Neural crest cell (in vitro differentiated cells): ENCODE measurements at regions not wholly inside any gene's neighbourhood (a gene's known extent, or its start where the extent isn't known, plus 50 kb on each side); places are given as distances from the start of the nearest gene placed in this dataset.

ENCODE experiments used
- DNase-seq: peaks from one replicate; pipeline ENCODE4 v3.0.0; 2021; ENCODE audit warnings: low read depth, mixed read lengths, low spot score
- H3K27ac Mint-ChIP-seq: one replicate; pipeline ENCODE4 v1.8.0; 2021; ENCODE audit warnings: mild to moderate bottlenecking, mixed read lengths; ENCODE audit not compliant: unreplicated experiment
- H3K27me3 Mint-ChIP-seq: 2 replicates; pipeline ENCODE4 v1.8.0; 2021; ENCODE audit warnings: low read depth, mild to moderate bottlenecking, mixed read lengths
- H3K36me3 Mint-ChIP-seq: 2 replicates; pipeline ENCODE4 v1.8.0; 2021; ENCODE audit warnings: low read depth, mild to moderate bottlenecking, mixed read lengths
- H3K4me1 Mint-ChIP-seq: 2 replicates; pipeline ENCODE4 v1.8.0; 2021; ENCODE audit warnings: mixed read lengths
- H3K4me3 Mint-ChIP-seq: one replicate; pipeline ENCODE4 v1.8.0; 2021; ENCODE audit warnings: mild to moderate bottlenecking, mixed read lengths
- H3K9me3 Mint-ChIP-seq: 2 replicates; pipeline ENCODE4 v1.8.0; 2021; ENCODE audit warnings: mixed read lengths
- TF ChIP-seq, protein P1 (sequence below): fragments of 200-600 bp; sonication (generic); conservative IDR thresholded peaks from 2 replicates; pipeline ENCODE4 v1.5.0; 2021; ENCODE audit warnings: antibody characterized with exemption, mild to moderate bottlenecking

DNA sequence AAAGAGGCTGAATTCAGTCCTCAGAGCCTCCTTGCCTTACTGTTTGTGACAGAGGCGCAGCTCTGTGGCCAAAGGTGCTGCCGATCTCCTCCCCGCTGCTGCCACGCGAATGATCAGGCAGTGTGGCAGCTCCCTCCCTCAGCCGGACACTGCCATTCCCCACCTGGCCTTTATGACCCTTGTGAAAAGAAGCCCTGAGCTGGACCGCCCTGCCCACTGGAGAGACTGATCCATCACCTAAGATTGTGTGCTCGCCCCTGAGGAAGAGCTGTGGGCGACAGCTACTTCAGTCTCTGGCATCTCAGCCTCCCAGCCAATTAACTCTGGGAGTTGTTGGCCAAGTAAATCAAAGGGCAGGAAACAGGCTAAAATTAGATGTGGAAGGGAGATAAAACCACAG is 90.9 kb downstream of the CARTPT start:
- no peak for DNase-seq
- TF ChIP-seq, protein P1, sequence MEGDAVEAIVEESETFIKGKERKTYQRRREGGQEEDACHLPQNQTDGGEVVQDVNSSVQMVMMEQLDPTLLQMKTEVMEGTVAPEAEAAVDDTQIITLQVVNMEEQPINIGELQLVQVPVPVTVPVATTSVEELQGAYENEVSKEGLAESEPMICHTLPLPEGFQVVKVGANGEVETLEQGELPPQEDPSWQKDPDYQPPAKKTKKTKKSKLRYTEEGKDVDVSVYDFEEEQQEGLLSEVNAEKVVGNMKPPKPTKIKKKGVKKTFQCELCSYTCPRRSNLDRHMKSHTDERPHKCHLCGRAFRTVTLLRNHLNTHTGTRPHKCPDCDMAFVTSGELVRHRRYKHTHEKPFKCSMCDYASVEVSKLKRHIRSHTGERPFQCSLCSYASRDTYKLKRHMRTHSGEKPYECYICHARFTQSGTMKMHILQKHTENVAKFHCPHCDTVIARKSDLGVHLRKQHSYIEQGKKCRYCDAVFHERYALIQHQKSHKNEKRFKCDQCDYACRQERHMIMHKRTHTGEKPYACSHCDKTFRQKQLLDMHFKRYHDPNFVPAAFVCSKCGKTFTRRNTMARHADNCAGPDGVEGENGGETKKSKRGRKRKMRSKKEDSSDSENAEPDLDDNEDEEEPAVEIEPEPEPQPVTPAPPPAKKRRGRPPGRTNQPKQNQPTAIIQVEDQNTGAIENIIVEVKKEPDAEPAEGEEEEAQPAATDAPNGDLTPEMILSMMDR, result no peak
- H3K9me3 Mint-ChIP-seq, result no peaks in the 10 kb centered on the region
- H3K36me3 Mint-ChIP-seq, result no peaks in the 10 kb centered on the region
- peaks cover 51% of the 10 kb centered on the region for H3K4me1 Mint-ChIP-seq
- H3K27me3 Mint-ChIP-seq, result no peaks in the 10 kb centered on the region
- peak overlapping the region; percentile 76 for H3K27ac Mint-ChIP-seq
- no peak overlapping the region for H3K4me3 Mint-ChIP-seq

GRCh38 chr5:71810471-71811195 is 91.6 kb downstream of the CARTPT start:
- H3K9me3 Mint-ChIP-seq, result no peaks in the 10 kb centered on the region
- H3K4me1 Mint-ChIP-seq, result peaks cover 51% of the 10 kb centered on the region
- peak overlapping the region; percentile 76 for H3K27ac Mint-ChIP-seq
- TF ChIP-seq, protein P1, result no peak
- peak overlapping the region; percentile 21 for H3K4me3 Mint-ChIP-seq
- H3K36me3 Mint-ChIP-seq, result no peaks in the 10 kb centered on the region
- no peak for DNase-seq
- no peaks in the 10 kb centered on the region for H3K27me3 Mint-ChIP-seq

- no peak for DNase-seq
- Mint-ChIP-seq H3K27ac (peak overlapping the region; percentile 7), H3K4me3 (no peak overlapping the region), H3K27me3 (no peaks in the 10 kb centered on the region), H3K9me3 (no peaks in the 10 kb centered on the region), H3K4me1 (peaks cover 51% of the 10 kb centered on the region), H3K36me3 (no peaks in the 10 kb centered on the region)
- TF ChIP-seq, protein P1, result no peak
Measured at GRCh38 chr5:71811779-71812178, 92.7 kb downstream of the CARTPT start.

DNA sequence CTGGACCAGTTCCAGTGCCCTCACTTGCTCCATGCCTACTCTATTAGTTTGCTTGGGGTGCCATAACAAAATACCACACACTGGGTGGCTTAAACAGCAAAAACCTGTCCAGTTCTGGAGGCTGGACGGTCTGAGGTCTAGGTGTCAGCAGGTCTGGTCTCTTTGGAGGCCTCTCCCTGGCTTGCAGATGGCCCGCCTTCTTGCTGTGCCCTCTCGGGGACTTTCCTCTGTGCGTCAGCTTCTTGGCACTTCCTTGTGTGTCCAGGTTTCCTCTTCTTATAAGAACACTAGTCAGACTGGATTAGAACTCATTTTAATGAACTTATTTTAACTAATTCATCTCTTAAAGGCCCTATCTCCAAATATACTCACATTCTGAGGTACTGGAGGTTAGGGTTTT is 97.2 kb downstream of the CARTPT start:
- no peaks in the 10 kb centered on the region for H3K27me3 Mint-ChIP-seq
- TF ChIP-seq, protein P1, result no peak
- peaks cover 6% of the 10 kb centered on the region for H3K4me1 Mint-ChIP-seq
- DNase-seq, result no peak
- no peak overlapping the region for H3K27ac Mint-ChIP-seq
- no peak overlapping the region for H3K4me3 Mint-ChIP-seq
- peaks cover 7% of the 10 kb centered on the region for H3K9me3 Mint-ChIP-seq
- peaks cover 4% of the 10 kb centered on the region for H3K36me3 Mint-ChIP-seq

DNA sequence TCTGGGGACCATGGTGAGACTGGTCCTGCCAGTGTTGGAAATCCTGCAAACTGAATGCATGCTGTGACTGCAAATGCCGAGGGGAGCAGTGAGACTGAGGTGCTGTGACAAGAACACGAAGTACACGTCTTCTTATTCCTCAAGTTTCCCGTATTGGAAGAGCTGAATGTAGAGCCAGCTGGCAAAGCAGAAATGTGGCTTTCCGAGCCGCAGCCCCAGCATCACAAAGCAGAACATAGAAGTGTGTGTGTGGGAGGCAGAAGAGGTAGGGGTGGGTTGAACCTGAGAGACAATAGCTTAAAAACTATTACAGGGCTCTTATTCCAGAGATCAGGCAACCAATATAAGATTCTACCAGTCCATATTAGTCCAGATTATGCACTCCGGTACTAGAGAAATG is 98.8 kb downstream of the CARTPT start:
- Mint-ChIP-seq H3K27me3 (no peaks in the 10 kb centered on the region), H3K36me3 (peaks cover 4% of the 10 kb centered on the region), H3K4me3 (no peak overlapping the region), H3K4me1 (no peaks in the 10 kb centered on the region), H3K27ac (no peak overlapping the region), H3K9me3 (peaks cover 14% of the 10 kb centered on the region)
- TF ChIP-seq, protein P1, result no peak
- DNase-seq, result no peak
